C4-2B (cell line): ENCODE measurements at regions not wholly inside any gene's neighbourhood (a gene's known extent, or its start where the extent isn't known, plus 50 kb on each side); places are given as distances from the start of the nearest gene placed in this dataset.

Experiments
- H3K27ac ChIP-seq: fragments of 450-650 bp; 2 replicates; pipeline ENCODE4 v1.5.1; 2017
- CTCF ChIP-seq: fragments of 450-650 bp; conservative IDR thresholded peaks from 2 replicates; pipeline ENCODE4 v1.5.1; 2017; ENCODE audit warnings: mild to moderate bottlenecking
- ZFX ChIP-seq: fragments of 450-650 bp; IDR thresholded peaks from 2 replicates; pipeline ENCODE4 v1.6.1; 2017

- no peak for TF ChIP-seq ZFX
- no peak overlapping the region for H3K27ac ChIP-seq
Observed at GRCh38 chr1:78434351-78434750, 56.4 kb upstream of the PTGFR start.

GRCh38 chr1:78436961-78437360 lies 53.8 kb upstream of the PTGFR start:
- no peak overlapping the region for H3K27ac ChIP-seq
- no peak for TF ChIP-seq ZFX
- TF ChIP-seq CTCF = no peak

GRCh38 chr1:78437396-78437795 lies 53.4 kb upstream of the PTGFR start:
- H3K27ac ChIP-seq = no peak overlapping the region
- TF ChIP-seq ZFX (no peak), CTCF (no peak)

- TF ChIP-seq ZFX (no peak), CTCF (no peak)
- H3K27ac ChIP-seq = no peak overlapping the region
Observed at GRCh38 chr1:78437941-78438340, 52.8 kb upstream of the PTGFR start.

GRCh38 chr1:78440381-78440793 lies 50.4 kb upstream of the PTGFR start:
- no peak for TF ChIP-seq CTCF
- no peak for TF ChIP-seq ZFX
- no peak overlapping the region for H3K27ac ChIP-seq
